IMR-90 (cell line): ENCODE measurements at regions not wholly inside any gene's neighbourhood (a gene's known extent, or its start where the extent isn't known, plus 50 kb on each side); places are given as distances from the start of the nearest gene placed in this dataset.

ENCODE experiments used
- ATAC-seq: fragments of 200-7000 bp; cut with Tn5 transposase; 2 replicates; pipeline ENCODE4 v1.9.1; 2020; ENCODE audit warnings: low read depth, mild to moderate bottlenecking, moderate library complexity
- BruUV-seq: library from RNA; stranded (reverse); fragments of 400-500 nt; replicated peaks from 2 replicates; lab custom pipeline; 2021; lab: Mats Ljungman, UMichigan
- CTCF ChIA-PET: fragments of 300-600 bp; formaldehyde crosslinking; extraction: SDS; loops from one replicate; lab custom pipeline; 2021; ENCODE audit warnings: antibody characterized with exemption; lab: Yijun Ruan, JAX
- POLR2A ChIA-PET: fragments of 300-600 bp; sonication (Branson Sonifier 250); formaldehyde crosslinking; loops from one replicate; lab custom pipeline; 2022; ENCODE audit warnings: antibody characterized with exemption; ENCODE audit not compliant: unreplicated experiment; lab: Charles Lee
- DNase-seq: peaks from one replicate; pipeline ENCODE4 v3.0.0; 2013
- H2AFZ ChIP-seq: replicated peaks from 2 replicates; pipeline ENCODE3; 2013; ENCODE audit warnings: low read length, mild to moderate bottlenecking; ENCODE audit not compliant: poor library complexity
- H2AK5ac ChIP-seq: 2 replicates; pipeline ENCODE4 v1.6.1; 2013; ENCODE audit warnings: low read depth, low read length, inconsistent platforms
- H2AK9ac ChIP-seq: replicated peaks from 2 replicates; pipeline ENCODE3; 2013; ENCODE audit warnings: mild to moderate bottlenecking, low read depth, low read length, moderate library complexity; ENCODE audit not compliant: poor library complexity
- H2BK120ac ChIP-seq: 2 replicates; pipeline ENCODE4 v1.6.1; 2013; ENCODE audit warnings: low read depth, low read length, inconsistent platforms
- H2BK15ac ChIP-seq: 3 replicates; pipeline ENCODE4 v1.6.1; 2013; ENCODE audit warnings: low read depth, low read length, inconsistent platforms
- H2BK20ac ChIP-seq: 2 replicates; pipeline ENCODE4 v1.6.1; 2013; ENCODE audit warnings: low read depth, mild to moderate bottlenecking, inconsistent platforms, low read length, moderate library complexity
- H2BK5ac ChIP-seq: 2 replicates; pipeline ENCODE4 v1.6.1; 2013; ENCODE audit warnings: mild to moderate bottlenecking, low read depth, low read length, inconsistent platforms; ENCODE audit not compliant: poor library complexity, severe bottlenecking
- H3K14ac ChIP-seq: replicated peaks from 2 replicates; pipeline ENCODE4 v1.6.1; 2013; ENCODE audit warnings: low read depth, low read length, inconsistent platforms
- H3K18ac ChIP-seq: 2 replicates; pipeline ENCODE4 v1.6.1; 2013; ENCODE audit warnings: low read depth, low read length, control low read depth
- H3K23ac ChIP-seq: 2 replicates; pipeline ENCODE4 v1.6.1; 2013; ENCODE audit warnings: low read depth, low read length, inconsistent platforms
- H3K27ac ChIP-seq: 2 replicates; pipeline ENCODE4 v1.5.1; 2013; ENCODE audit warnings: mild to moderate bottlenecking, control low read depth, low read length; ENCODE audit not compliant: insufficient read depth
- H3K27me3 ChIP-seq: 2 replicates; pipeline ENCODE4 v1.6.1; 2013; ENCODE audit warnings: low read length; ENCODE audit not compliant: control insufficient read depth, insufficient read depth
- H3K36me3 ChIP-seq: 2 replicates; pipeline ENCODE4 v1.6.1; 2013; ENCODE audit warnings: low read length, mixed read lengths; ENCODE audit not compliant: control insufficient read depth, insufficient read depth
- H3K4ac ChIP-seq: 2 replicates; pipeline ENCODE4 v1.6.1; 2013; ENCODE audit warnings: low read depth, low read length, inconsistent platforms
- H3K4me1 ChIP-seq: 2 replicates; pipeline ENCODE4 v1.6.1; 2013; ENCODE audit warnings: low read length, mixed read lengths; ENCODE audit not compliant: control insufficient read depth, insufficient read depth
- H3K4me2 ChIP-seq: 2 replicates; pipeline ENCODE4 v1.6.1; 2013; ENCODE audit warnings: low read depth, mild to moderate bottlenecking, control low read depth, low read length, moderate library complexity
- H3K4me3 ChIP-seq: 2 replicates; pipeline ENCODE4 v1.5.1; 2013; ENCODE audit warnings: low read depth, mild to moderate bottlenecking, control low read depth, low read length, moderate library complexity; ENCODE audit not compliant: insufficient read depth
- H3K56ac ChIP-seq: 2 replicates; pipeline ENCODE4 v1.6.1; 2013; ENCODE audit warnings: low read length, inconsistent platforms; ENCODE audit not compliant: insufficient read depth; ENCODE audit errors: extremely low read depth
- H3K79me1 ChIP-seq, 2 experiments: 2 replicates each; pipeline ENCODE4 v1.6.1; 2013; ENCODE audit warnings: low read length in 2 of 2, inconsistent platforms in 1 of 2, low read depth in 1 of 2
- H3K9ac ChIP-seq: 2 replicates; pipeline ENCODE4 v1.6.1; 2013; ENCODE audit warnings: low read depth, low read length, control low read depth
- H3K9me1 ChIP-seq: 2 replicates; pipeline ENCODE4 v1.6.1; 2013; ENCODE audit warnings: low read length, inconsistent platforms; ENCODE audit not compliant: insufficient read depth
- H3K9me3 ChIP-seq: 2 replicates; pipeline ENCODE4 v1.6.1; 2013; ENCODE audit warnings: low read length; ENCODE audit not compliant: control insufficient read depth, insufficient read depth
- H4K20me1 ChIP-seq: 2 replicates; pipeline ENCODE4 v1.6.1; 2013; ENCODE audit warnings: low read length, inconsistent platforms; ENCODE audit not compliant: insufficient read depth
- H4K5ac ChIP-seq: 2 replicates; pipeline ENCODE4 v1.6.1; 2013; ENCODE audit warnings: mild to moderate bottlenecking, low read depth, low read length, control low read depth
- H4K8ac ChIP-seq, 2 experiments: 2 replicates each; pipeline ENCODE4 v1.6.1; 2013; ENCODE audit warnings: low read depth in 2 of 2, low read length in 2 of 2, control low read depth in 1 of 2, inconsistent platforms in 1 of 2
- H4K91ac ChIP-seq: 2 replicates; pipeline ENCODE4 v1.6.1; 2013; ENCODE audit warnings: low read depth, low read length, inconsistent platforms; ENCODE audit not compliant: insufficient read depth
- CEBPB ChIP-seq: IDR thresholded peaks from 2 replicates; pipeline ENCODE4 v1.6.1; 2012; ENCODE audit warnings: low read depth, low read length, improper control_type of control experiment
- FOS ChIP-seq: fragments of 150-350 bp; IDR thresholded peaks from 2 replicates; pipeline ENCODE4 v1.6.1; 2016; ENCODE audit warnings: low read depth, low read length
- WGBS, 2 experiments: methylation state at CpG; one replicate each; pipeline versions ENCODE4 v1.1.5 to v1.1.7; 2013; ENCODE audit warnings: missing lambda C conversion rate in 2 of 2; ENCODE audit not compliant: insufficient read length in 1 of 2; ENCODE audit errors: extremely low coverage in 2 of 2; 5-methylcytosine and 5-hydroxymethylcytosine counted together
- dilution Hi-C: fragments of 300-500 bp; cut with HindIII; formaldehyde crosslinking; loops from one replicate; pipeline ENCODE4 v1.14.3; 2018; ENCODE audit warnings: low sequenced_read_pairs; ENCODE audit not compliant: unreplicated experiment
- in situ Hi-C: fragments of 300-500 bp; cut with MboI; formaldehyde crosslinking; loops from 3 replicates; pipeline ENCODE4 v1.14.3; 2019; ENCODE audit warnings: low sequenced_read_pairs, inconsistent platforms, mixed read lengths
- intact Hi-C: fragments of 100-400 bp; cut with micrococcal nuclease; formaldehyde crosslinking; loops from 2 replicates; pipeline ENCODE4 v1.10.0; 2022

GRCh38 chr6:113104951-113105350, 752.2 kb upstream of the MARCKS start:
- no peak overlapping the region for H2AK9ac ChIP-seq
- H2BK5ac ChIP-seq, result no peak overlapping the region
- H3K27me3 ChIP-seq, result no peaks in the 10 kb centered on the region
- H2BK120ac ChIP-seq, result 0 out of 2 replicates have a peak overlapping the region, but pooled peaks have one; percentile 4
- ChIA-PET POLR2A (no interaction called here), CTCF (no interaction called here)
- H3K56ac ChIP-seq, result no peak overlapping the region
- H3K4me2 ChIP-seq, result no peak overlapping the region
- no peak overlapping the region for H3K23ac ChIP-seq
- intact Hi-C loops (no loop called here), in situ Hi-C loops (no loop called here), dilution Hi-C loops (no loop called here)
- H3K4ac ChIP-seq, result no peak overlapping the region
- no peak overlapping the region for H2AK5ac ChIP-seq
- no peaks in the 10 kb centered on the region for H3K36me3 ChIP-seq
- BruUV-seq, result no TSS peak
- 0 out of 2 replicates have a peak overlapping the region, but pooled peaks have one; percentile 48 for H3K14ac ChIP-seq
- no peak overlapping the region for H4K8ac ChIP-seq
- 0 out of 3 replicates have a peak overlapping the region, but pooled peaks have one; percentile 7 for H2BK15ac ChIP-seq
- H3K9me3 ChIP-seq, result peaks cover 3% of the 10 kb centered on the region; the same call in 1 of the 2 replicates
- DNase-seq (no peak), ATAC-seq (no peak)
- H4K5ac ChIP-seq, result no peak overlapping the region
- H3K4me1 ChIP-seq, result no peaks in the 10 kb centered on the region; the same call in 1 of the 2 replicates
- H3K4me3 ChIP-seq, result no peak overlapping the region
- H3K79me1 ChIP-seq, result no peaks in the 10 kb centered on the region
- no CpG with 5 or more reads among the region's 3 CpGs for WGBS, 2 experiments
- H4K20me1 ChIP-seq, result no peaks in the 10 kb centered on the region
- no peaks in the 10 kb centered on the region for H3K9me1 ChIP-seq
- H2AFZ ChIP-seq, result no peak overlapping the region
- TF ChIP-seq FOS, result no peak
- peak; percentile 4; the same call in 1 of the 2 replicates for TF ChIP-seq CEBPB
- no peak overlapping the region for H2BK20ac ChIP-seq
- no peak overlapping the region for H3K18ac ChIP-seq
- H3K9ac ChIP-seq, result no peak overlapping the region
- H4K91ac ChIP-seq, result no peak overlapping the region
- H3K27ac ChIP-seq, result no peak overlapping the region
